A673 (cell line): ENCODE measurements at regions not wholly inside any gene's neighbourhood (a gene's known extent, or its start where the extent isn't known, plus 50 kb on each side); places are given as distances from the start of the nearest gene placed in this dataset.

ENCODE experiments used
- CTCF ChIP-seq: fragments of 300-800, 200-600 bp; sonication (generic); conservative IDR thresholded peaks from 2 replicates; pipeline ENCODE4 v1.5.1; 2017; ENCODE audit warnings: low read depth, mild to moderate bottlenecking, antibody characterized with exemption, low read length, moderate library complexity, mixed read lengths
- EZH2 ChIP-seq: fragments of 200-600 bp; sonication (generic); IDR thresholded peaks from 2 replicates; pipeline ENCODE4 v1.6.1; 2017; ENCODE audit warnings: borderline replicate concordance, low read depth, mild to moderate bottlenecking, mixed read lengths, antibody characterized with exemption, low read length; ENCODE audit not compliant: poor library complexity, severe bottlenecking

- no peak for TF ChIP-seq CTCF
- no peak for TF ChIP-seq EZH2
These were observed 65.1 kb upstream of the ACSL3 start for GRCh38 chr2:222795450-222796357.
